H1 (cell line): ENCODE measurements at regions not wholly inside any gene's neighbourhood (a gene's known extent, or its start where the extent isn't known, plus 50 kb on each side); places are given as distances from the start of the nearest gene placed in this dataset.

ENCODE experiments used
- BRCA1 ChIP-seq: IDR thresholded peaks from 2 replicates; pipeline ENCODE4 v1.6.1; 2012; ENCODE audit warnings: low read depth, low read length, improper control_type of control experiment
- CTCF ChIP-seq, 3 experiments: IDR thresholded peaks; 1 replicate in 2 of 3; 2 replicates in 1 of 3; pipeline versions ENCODE4 v1.5.1 to v1.6.1; 2011; ENCODE audit warnings: low read length in 3 of 3, mild to moderate bottlenecking in 3 of 3, inconsistent platforms in 2 of 3, low read depth in 1 of 3, moderate library complexity in 1 of 3; ENCODE audit not compliant: insufficient read depth in 1 of 3; ENCODE audit errors: control extremely low read depth in 1 of 3
- TAF1 ChIP-seq: IDR thresholded peaks from 2 replicates; pipeline ENCODE4 v1.6.1; 2011; ENCODE audit warnings: mild to moderate bottlenecking, low read depth, low read length

DNA sequence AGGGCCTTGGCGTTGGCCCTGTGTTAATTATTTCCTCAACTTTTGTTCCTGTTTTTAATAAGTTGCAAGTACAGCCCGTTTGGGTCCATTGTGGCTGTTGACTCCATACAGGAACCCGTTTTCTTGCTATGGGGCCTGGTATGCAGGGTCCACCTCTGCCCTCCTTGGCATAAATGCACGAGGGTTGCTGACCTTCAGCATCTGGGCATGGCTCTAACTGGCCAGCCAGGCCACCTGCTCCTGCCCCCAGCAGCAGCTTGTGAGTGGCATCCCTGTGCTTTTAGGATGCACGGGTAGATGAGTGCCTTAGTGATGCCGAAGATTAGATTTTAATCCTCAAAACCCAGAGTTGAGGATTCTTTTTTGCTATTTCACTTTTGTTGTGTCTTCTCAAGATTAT is 123.2 kb downstream of the GLRX3 start:
- TF ChIP-seq BRCA1 (no peak), TAF1 (no peak), CTCF (IDR thresholded peaks at IDR 0.05; ENCODE audit: control extremely low read depth in 1 of 3, insufficient read depth in 1 of 3, low read depth in 1 of 3, low read length in 3 of 3) (no peak)
